NB4 (cell line): ENCODE measurements at regions not wholly inside any gene's neighbourhood (a gene's known extent, or its start where the extent isn't known, plus 50 kb on each side); places are given as distances from the start of the nearest gene placed in this dataset.

Source experiments
- POLR2A ChIP-seq: IDR thresholded peaks from 2 replicates; pipeline ENCODE4 v1.6.1; 2011; ENCODE audit warnings: mild to moderate bottlenecking; ENCODE audit not compliant: insufficient read length; ENCODE audit errors: extremely low read depth
- TF ChIP-seq, protein P1 (sequence below): IDR thresholded peaks from one replicate; pipeline ENCODE4 v1.5.1; 2012; ENCODE audit warnings: low read depth, low read length
- TF ChIP-seq, protein P2 (sequence below): IDR thresholded peaks from 2 replicates; pipeline ENCODE4 v1.6.1; 2011; ENCODE audit warnings: low read depth, low read length

DNA sequence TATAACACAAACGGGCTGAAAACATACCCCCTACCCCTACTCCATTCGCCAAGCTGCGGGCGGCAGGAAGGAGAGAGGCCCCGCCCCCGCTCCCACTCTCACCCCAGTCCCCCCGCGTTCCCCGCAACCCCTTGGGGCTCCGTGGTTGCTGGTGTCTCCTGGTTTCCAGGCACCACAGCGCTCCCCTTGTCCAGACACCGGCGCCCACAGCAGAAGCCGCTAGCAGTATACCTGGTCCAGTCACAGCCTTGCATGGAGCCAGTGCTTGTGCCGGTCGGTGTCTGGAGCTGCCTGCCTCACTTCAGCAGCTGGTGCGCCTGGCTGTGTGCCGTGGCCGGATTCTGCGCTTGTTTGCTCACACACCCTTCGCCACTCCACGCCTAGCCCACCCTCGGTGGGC lies 240.5 kb upstream of the DAB2 start:
- TF ChIP-seq, protein P1, sequence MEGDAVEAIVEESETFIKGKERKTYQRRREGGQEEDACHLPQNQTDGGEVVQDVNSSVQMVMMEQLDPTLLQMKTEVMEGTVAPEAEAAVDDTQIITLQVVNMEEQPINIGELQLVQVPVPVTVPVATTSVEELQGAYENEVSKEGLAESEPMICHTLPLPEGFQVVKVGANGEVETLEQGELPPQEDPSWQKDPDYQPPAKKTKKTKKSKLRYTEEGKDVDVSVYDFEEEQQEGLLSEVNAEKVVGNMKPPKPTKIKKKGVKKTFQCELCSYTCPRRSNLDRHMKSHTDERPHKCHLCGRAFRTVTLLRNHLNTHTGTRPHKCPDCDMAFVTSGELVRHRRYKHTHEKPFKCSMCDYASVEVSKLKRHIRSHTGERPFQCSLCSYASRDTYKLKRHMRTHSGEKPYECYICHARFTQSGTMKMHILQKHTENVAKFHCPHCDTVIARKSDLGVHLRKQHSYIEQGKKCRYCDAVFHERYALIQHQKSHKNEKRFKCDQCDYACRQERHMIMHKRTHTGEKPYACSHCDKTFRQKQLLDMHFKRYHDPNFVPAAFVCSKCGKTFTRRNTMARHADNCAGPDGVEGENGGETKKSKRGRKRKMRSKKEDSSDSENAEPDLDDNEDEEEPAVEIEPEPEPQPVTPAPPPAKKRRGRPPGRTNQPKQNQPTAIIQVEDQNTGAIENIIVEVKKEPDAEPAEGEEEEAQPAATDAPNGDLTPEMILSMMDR: no peak
- TF ChIP-seq POLR2A: no peak
- TF ChIP-seq, protein P2, sequence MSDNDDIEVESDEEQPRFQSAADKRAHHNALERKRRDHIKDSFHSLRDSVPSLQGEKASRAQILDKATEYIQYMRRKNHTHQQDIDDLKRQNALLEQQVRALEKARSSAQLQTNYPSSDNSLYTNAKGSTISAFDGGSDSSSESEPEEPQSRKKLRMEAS: no peak
